Activated CD4-positive, CD25-positive, alpha-beta regulatory T cell treated with anti-CD3 and anti-CD28 coated beads, Interleukin-2, amount 50 U/mL, for 16 hours (primary cell): ENCODE measurements at regions not wholly inside any gene's neighbourhood (a gene's known extent, or its start where the extent isn't known, plus 50 kb on each side); places are given as distances from the start of the nearest gene placed in this dataset.

ENCODE experiments used
- DNase-seq: peaks from one replicate; pipeline ENCODE4 v3.0.0-alpha.2; 2020; ENCODE audit warnings: low read depth, low spot score

DNA sequence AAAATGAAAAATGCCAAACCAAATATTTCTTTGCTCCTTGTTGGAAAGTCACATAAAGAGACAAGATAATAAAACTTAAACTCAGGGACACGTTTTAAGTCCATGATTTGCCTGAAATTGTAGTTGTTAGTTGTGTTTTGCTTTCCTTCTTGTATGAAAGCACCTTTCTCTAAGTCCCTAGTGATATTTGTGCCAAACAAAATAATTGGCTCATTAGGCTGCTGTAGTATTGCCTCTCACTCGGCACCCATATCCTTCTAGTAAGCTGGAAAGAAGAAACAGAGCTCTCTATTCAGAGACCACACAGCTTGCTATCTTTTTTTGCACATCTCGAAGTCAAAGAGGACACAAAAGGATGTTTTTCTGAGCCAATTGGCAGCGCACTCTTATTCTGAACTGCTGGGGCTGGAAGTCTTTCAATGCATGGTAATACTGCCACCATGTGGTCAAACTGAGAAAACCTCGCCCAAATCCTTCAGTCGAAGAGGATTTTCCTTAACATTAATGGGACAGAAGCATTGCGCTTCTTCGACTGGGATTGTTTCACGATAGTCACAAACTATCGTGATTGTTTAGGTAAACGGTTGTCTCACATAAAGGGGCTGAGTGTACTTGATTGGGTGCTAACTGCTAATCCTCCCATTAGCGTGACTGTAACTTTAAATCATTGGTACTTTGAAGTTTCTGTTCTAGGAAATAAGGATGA, 571.9 kb upstream of the LCORL start:
- DNase-seq, result peak; percentile 28

- no peak for DNase-seq
These were observed 561.3 kb upstream of the LCORL start for GRCh38 chr4:18582841-18583240.

- DNase-seq, result no peak
These were observed 556.8 kb upstream of the LCORL start for GRCh38 chr4:18578307-18578706.

- no peak for DNase-seq
These were observed 550.9 kb upstream of the LCORL start for GRCh38 chr4:18572481-18572880.

- no peak for DNase-seq
These were observed 549.8 kb upstream of the LCORL start for GRCh38 chr4:18571301-18571761.

DNA sequence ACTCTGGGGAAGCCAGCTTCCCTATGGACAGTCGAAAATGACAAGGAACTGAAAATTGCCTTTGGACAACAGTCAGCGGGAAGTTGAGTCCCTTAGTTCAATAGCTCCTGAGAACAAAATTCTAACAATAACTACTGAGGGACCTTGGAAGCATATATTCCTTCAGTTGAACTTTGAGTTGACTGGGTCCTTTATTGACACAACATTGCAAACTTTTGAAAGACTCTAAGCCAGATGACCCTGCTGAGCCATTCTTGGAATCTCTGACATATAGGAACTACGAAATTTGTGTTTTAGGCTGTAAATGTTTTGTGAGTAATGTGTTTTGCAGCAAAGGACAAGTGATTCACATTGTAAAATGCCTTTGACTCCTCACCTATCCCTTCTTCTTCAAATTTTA, 548.8 kb upstream of the LCORL start:
- no peak for DNase-seq

GRCh38 chr4:18568600-18568999, 547.0 kb upstream of the LCORL start:
- no peak for DNase-seq

- no peak for DNase-seq
These were observed 545.6 kb upstream of the LCORL start for GRCh38 chr4:18566970-18567799.

DNA sequence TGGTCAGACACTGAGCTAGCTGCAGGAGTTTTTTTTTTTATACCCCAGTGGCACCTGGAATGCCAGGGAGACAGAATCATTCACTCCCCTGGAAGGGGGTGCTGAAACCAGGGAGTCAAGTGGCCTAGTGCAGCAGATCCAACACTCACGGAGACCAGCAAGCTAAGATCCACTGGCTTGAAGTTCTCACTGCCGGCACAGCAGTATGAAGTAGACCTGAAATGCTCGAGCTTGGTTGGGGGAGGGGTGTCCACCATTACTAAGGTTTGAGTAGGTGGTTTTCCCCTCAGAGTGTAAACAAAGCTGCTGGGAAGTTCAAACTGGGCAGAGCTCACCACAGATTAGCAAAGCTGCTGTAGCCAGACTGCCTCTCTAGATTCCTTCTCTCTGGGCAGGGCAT, 537.9 kb upstream of the LCORL start:
- no peak for DNase-seq

DNA sequence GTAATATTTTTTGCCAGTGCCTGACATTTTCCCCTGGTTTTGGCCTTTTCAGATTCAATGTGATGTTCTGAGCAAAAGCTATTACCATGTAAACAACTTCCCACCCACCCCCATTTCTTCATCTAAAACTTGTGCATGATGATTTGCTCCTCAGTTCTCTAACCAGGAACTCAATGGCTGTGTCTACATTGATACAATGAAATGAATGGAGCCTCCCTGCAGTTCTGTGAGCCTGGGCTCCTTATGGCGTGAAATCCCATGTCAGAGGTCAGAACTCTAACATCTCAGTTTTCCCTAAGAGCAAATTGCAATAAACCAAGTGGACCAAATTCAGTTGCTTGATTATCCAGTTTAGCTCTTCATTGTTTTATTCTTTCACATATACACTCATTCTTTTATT, 534.8 kb upstream of the LCORL start:
- DNase-seq, result no peak

DNA sequence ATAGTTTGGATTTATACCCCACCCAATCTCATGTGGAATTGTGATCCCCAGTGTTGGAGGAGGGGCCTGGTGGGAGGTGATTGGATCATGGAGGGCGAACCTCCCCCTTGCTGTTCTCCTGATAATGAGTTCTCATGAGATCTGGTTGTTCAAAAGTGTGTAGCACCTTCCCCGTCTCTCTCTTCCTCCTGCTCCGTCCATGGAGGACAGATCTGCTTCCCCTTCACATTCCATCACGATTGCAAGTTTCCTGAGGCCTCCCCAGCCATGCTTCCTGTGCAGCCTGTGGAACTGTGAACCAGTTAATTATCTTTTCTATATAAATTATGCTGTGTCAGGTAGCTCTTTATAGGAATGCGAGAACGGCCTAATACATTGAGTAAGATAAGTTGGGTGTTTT, 518.8 kb upstream of the LCORL start:
- no peak for DNase-seq

DNA sequence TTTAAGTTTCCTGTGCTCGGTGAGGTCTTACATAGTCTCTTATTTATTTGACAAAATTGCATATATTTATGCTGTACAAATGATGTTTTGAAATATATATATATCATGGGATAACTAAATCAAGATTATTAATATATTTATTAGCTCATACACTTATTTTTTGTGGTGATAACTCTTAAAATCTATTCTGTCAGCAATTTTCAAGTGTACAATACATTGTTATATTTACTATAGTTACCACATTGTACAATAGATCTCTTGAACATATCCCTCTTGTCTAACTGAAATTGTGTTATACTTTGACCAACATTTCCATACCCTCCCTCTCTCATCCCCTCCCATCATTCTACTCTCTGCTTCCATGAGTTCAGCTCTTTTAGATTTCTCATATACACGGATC, 516.6 kb upstream of the LCORL start:
- no peak for DNase-seq

- DNase-seq, result no peak
These were observed 514.9 kb upstream of the LCORL start for GRCh38 chr4:18536428-18536827.

DNA sequence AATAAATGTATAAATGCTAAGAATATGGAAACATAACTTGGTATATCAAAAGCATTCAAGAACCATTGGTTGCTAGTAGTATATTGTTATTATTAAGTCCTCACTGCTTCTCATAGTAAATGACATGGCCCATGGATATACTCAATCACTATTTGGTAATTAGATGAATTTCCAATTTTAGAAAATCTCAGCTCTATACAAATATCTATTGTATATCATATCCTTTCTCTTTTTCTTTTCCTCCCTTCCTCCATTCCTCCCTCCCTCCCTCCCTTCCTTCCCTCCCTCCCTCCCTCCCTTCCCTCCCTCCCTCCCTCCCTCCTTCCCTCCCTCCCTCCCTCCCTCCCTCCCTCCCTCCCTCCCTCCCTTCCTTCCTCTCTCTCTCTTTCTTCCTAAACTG, 514.4 kb upstream of the LCORL start:
- DNase-seq, result no peak

DNA sequence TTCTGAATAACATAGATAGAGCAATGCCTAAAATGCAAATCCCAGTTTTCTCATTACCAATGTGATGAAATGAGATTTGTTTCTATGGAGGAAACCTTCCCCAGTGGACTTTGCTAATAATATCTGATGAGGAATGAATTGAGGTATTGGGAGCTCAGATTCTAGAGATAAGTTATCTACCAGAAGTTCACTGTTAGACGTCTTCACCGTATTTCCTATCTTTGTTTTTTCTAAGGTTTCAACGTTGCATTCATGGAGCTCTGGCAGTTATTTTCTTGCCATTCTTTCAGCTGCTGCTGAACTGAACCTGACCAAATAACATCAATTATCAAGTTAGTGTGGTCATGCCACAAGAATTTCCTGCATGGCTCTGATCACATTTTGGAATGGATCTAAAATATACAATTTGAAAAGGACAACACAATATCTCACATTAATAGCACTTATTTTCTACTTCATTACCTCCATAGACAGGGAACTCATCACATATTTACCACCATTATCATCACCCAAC, 511.8 kb upstream of the LCORL start:
- no peak for DNase-seq

- DNase-seq, result no peak
These were observed 510.2 kb upstream of the LCORL start for GRCh38 chr4:18531731-18532130.

GRCh38 chr4:18529482-18529881, 507.9 kb upstream of the LCORL start:
- no peak for DNase-seq

- no peak for DNase-seq
These were observed 503.1 kb upstream of the LCORL start for GRCh38 chr4:18524667-18525066.

DNA sequence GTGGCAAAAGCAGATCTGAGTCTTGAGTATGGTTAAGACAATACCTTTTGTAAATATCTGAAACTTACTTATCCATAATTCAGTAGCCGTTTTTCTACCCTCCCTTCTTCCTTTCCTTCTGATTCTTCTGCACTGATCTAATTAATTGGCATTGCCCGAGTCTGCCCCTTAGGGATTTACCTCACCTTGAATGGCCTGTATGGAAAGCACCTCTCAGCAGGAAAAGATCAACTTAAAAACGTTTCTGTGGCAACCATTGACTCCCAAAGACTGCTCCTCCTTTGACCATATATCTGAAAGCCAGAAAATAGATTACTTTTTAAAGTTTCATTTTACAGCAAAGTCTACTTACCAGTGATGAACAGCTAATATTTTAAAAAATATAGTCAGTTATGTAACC, 496.5 kb upstream of the LCORL start:
- DNase-seq, result no peak

DNA sequence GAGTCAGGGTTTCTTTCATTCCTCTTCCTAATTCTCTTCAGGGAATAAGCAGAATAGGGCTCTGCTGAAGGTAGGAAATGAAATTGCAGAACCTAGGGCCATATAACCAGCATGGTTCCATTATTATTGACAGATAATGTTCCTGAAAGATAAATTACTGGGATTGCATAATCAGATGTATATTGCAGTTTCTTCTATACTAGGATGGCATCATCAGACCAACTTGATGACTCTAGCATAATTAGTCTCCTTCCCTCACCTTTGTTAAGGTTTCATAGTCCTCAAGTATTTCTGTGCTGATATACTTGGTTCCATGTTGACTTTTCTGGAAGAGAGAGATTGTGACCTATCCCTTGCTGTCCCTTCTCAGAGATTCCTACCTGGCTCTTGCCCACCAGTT, 492.3 kb upstream of the LCORL start:
- no peak for DNase-seq

- no peak for DNase-seq
These were observed 491.2 kb upstream of the LCORL start for GRCh38 chr4:18512718-18513117.

- DNase-seq, result no peak
These were observed 490.2 kb upstream of the LCORL start for GRCh38 chr4:18511727-18512126.

GRCh38 chr4:18508786-18509185, 487.2 kb upstream of the LCORL start:
- no peak for DNase-seq
